DMS79 (cell line): ENCODE measurements at regions not wholly inside any gene's neighbourhood (a gene's known extent, or its start where the extent isn't known, plus 50 kb on each side); places are given as distances from the start of the nearest gene placed in this dataset.
"Not testable (repeated sequence)": the region's sequence is repeated elsewhere in the genome, so short reads cannot be mapped to it uniquely, and the experiment has no call there.

Experiments used
- DNase-seq: peaks from one replicate; lab custom pipeline; 2025; lab: John Stamatoyannopoulos, UW

GRCh38 chr13:66237411-66238062, 992.6 kb downstream of the PCDH9 start:
- DNase-seq = no peak

- DNase-seq = no peak
Measured at GRCh38 chr13:66234159-66234558, 996.0 kb downstream of the PCDH9 start.

- DNase-seq = not testable (repeated sequence)
Measured at GRCh38 chr13:66231958-66232357, 998.2 kb downstream of the PCDH9 start.

GRCh38 chr13:66225072-66225471, 1005.1 kb downstream of the PCDH9 start:
- no peak for DNase-seq

- no peak for DNase-seq
Measured at GRCh38 chr13:66224663-66225062, 1005.5 kb downstream of the PCDH9 start.

GRCh38 chr13:66222926-66223325, 1007.2 kb downstream of the PCDH9 start:
- no peak for DNase-seq

- DNase-seq = no peak
Measured at GRCh38 chr13:66222127-66222526, 1008.0 kb downstream of the PCDH9 start.

- DNase-seq = no peak
Measured at GRCh38 chr13:66219506-66219905, 1010.6 kb downstream of the PCDH9 start.

- DNase-seq = no peak
Measured at GRCh38 chr13:66218583-66218982, 1011.6 kb downstream of the PCDH9 start.

GRCh38 chr13:66216728-66217127, 1013.4 kb downstream of the PCDH9 start:
- no peak for DNase-seq

GRCh38 chr13:66214467-66214866, 1015.7 kb downstream of the PCDH9 start:
- no peak for DNase-seq

- no peak for DNase-seq
Measured at GRCh38 chr13:66212511-66212910, 1017.6 kb downstream of the PCDH9 start.

- DNase-seq = no peak
Measured at GRCh38 chr13:66210677-66211076, 1019.5 kb downstream of the PCDH9 start.

- DNase-seq = no peak
Measured at GRCh38 chr13:66208589-66208988, 1021.5 kb downstream of the PCDH9 start.

- DNase-seq = no peak
Measured at GRCh38 chr13:66207610-66208009, 1022.5 kb downstream of the PCDH9 start.

- DNase-seq = no peak
Measured at GRCh38 chr13:66205807-66206206, 1024.3 kb downstream of the PCDH9 start.

GRCh38 chr13:66200555-66200954, 1029.6 kb downstream of the PCDH9 start:
- no peak for DNase-seq

GRCh38 chr13:66195238-66195637, 1034.9 kb downstream of the PCDH9 start:
- DNase-seq = no peak

GRCh38 chr13:66189986-66190385, 1040.2 kb downstream of the PCDH9 start:
- no peak for DNase-seq

GRCh38 chr13:66180836-66181235, 1049.3 kb downstream of the PCDH9 start:
- DNase-seq = no peak

- no peak for DNase-seq
Measured at GRCh38 chr13:66171920-66172319, 1058.2 kb downstream of the PCDH9 start.

GRCh38 chr13:66162470-66162869, 1067.7 kb downstream of the PCDH9 start:
- no peak for DNase-seq

- DNase-seq = no peak
Measured at GRCh38 chr13:66159511-66159910, 1070.6 kb downstream of the PCDH9 start.

GRCh38 chr13:66154976-66155375, 1075.2 kb downstream of the PCDH9 start:
- no peak for DNase-seq
